Keratinocyte (primary cell): ENCODE measurements at regions not wholly inside any gene's neighbourhood (a gene's known extent, or its start where the extent isn't known, plus 50 kb on each side); places are given as distances from the start of the nearest gene placed in this dataset.

Source experiments
- DNase-seq: peaks from one replicate; pipeline ENCODE4 v3.0.0-alpha.2; 2011; ENCODE audit warnings: low read depth, missing footprints, low spot score
- FAIRE-seq: peaks from 2 replicates; lab custom pipeline; 2011; peaks lifted over from hg19 to GRCh38; lab: Jason Lieb, UNC
- H2AFZ ChIP-seq: 2 replicates; pipeline ENCODE4 v1.6.0; 2012; ENCODE audit warnings: low read length, control low read depth, inconsistent platforms; ENCODE audit not compliant: control insufficient read depth
- H3K27ac ChIP-seq: 2 replicates; pipeline ENCODE4 v1.5.1; 2011; ENCODE audit warnings: low read length; ENCODE audit not compliant: control insufficient read depth, insufficient read depth
- H3K27me3 ChIP-seq: 3 replicates; pipeline ENCODE4 v1.6.0; 2011; ENCODE audit warnings: low read length; ENCODE audit not compliant: control insufficient read depth, insufficient read depth; ENCODE audit errors: extremely low read depth
- H3K36me3 ChIP-seq, 2 experiments: 2 replicates in 1 of 2; 3 replicates in 1 of 2; pipeline ENCODE4 v1.5.1; 2011; ENCODE audit warnings: low read length in 2 of 2, mild to moderate bottlenecking in 1 of 2; ENCODE audit not compliant: control insufficient read depth in 2 of 2, insufficient read depth in 2 of 2; ENCODE audit errors: extremely low read depth in 1 of 2
- H3K4me1 ChIP-seq: 3 replicates; pipeline ENCODE4 v1.5.1; 2011; ENCODE audit warnings: low read length; ENCODE audit not compliant: control insufficient read depth, insufficient read depth; ENCODE audit errors: extremely low read depth
- H3K4me2 ChIP-seq: 3 replicates; pipeline ENCODE4 v1.6.0; 2011; ENCODE audit warnings: low read depth, low read length; ENCODE audit not compliant: control insufficient read depth, insufficient read depth; ENCODE audit errors: extremely low read depth
- H3K4me3 ChIP-seq, 3 experiments: fragments of 200-600 bp in 1 of 3; sonication (generic) in 1 of 3; 2 replicates in 2 of 3; 3 replicates in 1 of 3; pipeline ENCODE4 v1.5.1; 2011 to 2016; ENCODE audit warnings: low read length in 3 of 3, mild to moderate bottlenecking in 3 of 3, control low read depth in 2 of 3, inconsistent platforms in 1 of 3, low read depth in 1 of 3, mixed read lengths in 1 of 3, mixed run types in 1 of 3, moderate library complexity in 1 of 3; ENCODE audit not compliant: control insufficient read depth in 2 of 3, insufficient read depth in 2 of 3; ENCODE audit errors: extremely low read depth in 1 of 3
- H3K79me2 ChIP-seq: 2 replicates; pipeline ENCODE4 v1.6.0; 2012; ENCODE audit warnings: low read length; ENCODE audit not compliant: control insufficient read depth, insufficient read depth
- H3K9ac ChIP-seq: 3 replicates; pipeline ENCODE4 v1.6.0; 2011; ENCODE audit warnings: low read length; ENCODE audit not compliant: control insufficient read depth, insufficient read depth; ENCODE audit errors: extremely low read depth
- H3K9me1 ChIP-seq: 3 replicates; pipeline ENCODE4 v1.6.0; 2011; ENCODE audit warnings: low read length; ENCODE audit not compliant: control insufficient read depth, insufficient read depth; ENCODE audit errors: extremely low read depth
- H3K9me3 ChIP-seq: 2 replicates; pipeline ENCODE4 v1.5.1; 2012; ENCODE audit warnings: low read depth, low read length; ENCODE audit not compliant: control insufficient read depth
- H4K20me1 ChIP-seq: 3 replicates; pipeline ENCODE4 v1.6.0; 2011; ENCODE audit warnings: low read length; ENCODE audit not compliant: control insufficient read depth, insufficient read depth; ENCODE audit errors: extremely low read depth
- EZH2 ChIP-seq: IDR thresholded peaks from one replicate; pipeline ENCODE4 v1.6.1; 2012; ENCODE audit warnings: inconsistent platforms, mild to moderate bottlenecking, low read length, moderate library complexity
- dilution Hi-C: fragments of 300-500 bp; cut with MboI; formaldehyde crosslinking; loops from one replicate; pipeline ENCODE4 v1.7.0; 2020; ENCODE audit warnings: low sequenced_read_pairs; ENCODE audit not compliant: extremely low pct_ligation_motif_present
- TF ChIP-seq, protein P1 (sequence below), 3 experiments: IDR thresholded peaks in 1 of 3; conservative IDR thresholded peaks in 1 of 3; optimal IDR thresholded peaks in 1 of 3; 2 replicates in 2 of 3; 3 replicates in 1 of 3; pipeline versions ENCODE3 to v1.5.1; 2011; ENCODE audit warnings: low read length in 3 of 3, mild to moderate bottlenecking in 3 of 3, moderate library complexity in 2 of 3, control low read depth in 1 of 3, inconsistent platforms in 1 of 3; ENCODE audit not compliant: insufficient read depth in 2 of 3; ENCODE audit errors: extremely low read depth in 1 of 3

DNA sequence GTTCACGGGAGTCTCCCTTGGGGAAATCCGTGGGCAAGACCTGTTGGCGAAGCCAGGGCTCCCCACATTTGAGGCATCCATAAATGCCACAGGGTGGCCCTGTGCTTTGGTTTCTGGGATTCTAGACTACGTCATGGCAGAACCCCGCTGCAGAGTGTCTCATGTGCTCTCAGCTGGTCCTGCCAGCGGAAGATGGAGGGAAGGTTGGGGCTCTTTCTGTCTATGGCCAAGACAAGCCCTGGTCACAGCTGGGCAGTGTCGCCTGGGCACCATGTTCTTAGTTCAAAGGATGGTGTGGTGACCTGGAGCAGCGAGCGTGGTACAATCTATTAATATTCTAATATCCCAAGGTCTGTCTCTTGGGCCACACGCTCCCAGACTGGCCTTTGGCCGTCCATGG, 511.7 kb downstream of the TBC1D22A start:
- Histone ChIP-seq H3K79me2 (no peaks in the 10 kb centered on the region), H3K4me3 (no peak overlapping the region), H2AFZ (no peak overlapping the region), H4K20me1 (no peaks in the 10 kb centered on the region), H3K27ac (no peak overlapping the region), H3K9me1 (no peaks in the 10 kb centered on the region), H3K9ac (no peak overlapping the region), H3K9me3 (no peaks in the 10 kb centered on the region), H3K4me1 (no peaks in the 10 kb centered on the region), H3K4me2 (no peak overlapping the region), H3K36me3 (no peaks in the 10 kb centered on the region), H3K27me3 (peaks cover 7% of the 10 kb centered on the region)
- no peak for FAIRE-seq
- dilution Hi-C loops, result no loop called here
- TF ChIP-seq EZH2, result no peak
- TF ChIP-seq, protein P1, sequence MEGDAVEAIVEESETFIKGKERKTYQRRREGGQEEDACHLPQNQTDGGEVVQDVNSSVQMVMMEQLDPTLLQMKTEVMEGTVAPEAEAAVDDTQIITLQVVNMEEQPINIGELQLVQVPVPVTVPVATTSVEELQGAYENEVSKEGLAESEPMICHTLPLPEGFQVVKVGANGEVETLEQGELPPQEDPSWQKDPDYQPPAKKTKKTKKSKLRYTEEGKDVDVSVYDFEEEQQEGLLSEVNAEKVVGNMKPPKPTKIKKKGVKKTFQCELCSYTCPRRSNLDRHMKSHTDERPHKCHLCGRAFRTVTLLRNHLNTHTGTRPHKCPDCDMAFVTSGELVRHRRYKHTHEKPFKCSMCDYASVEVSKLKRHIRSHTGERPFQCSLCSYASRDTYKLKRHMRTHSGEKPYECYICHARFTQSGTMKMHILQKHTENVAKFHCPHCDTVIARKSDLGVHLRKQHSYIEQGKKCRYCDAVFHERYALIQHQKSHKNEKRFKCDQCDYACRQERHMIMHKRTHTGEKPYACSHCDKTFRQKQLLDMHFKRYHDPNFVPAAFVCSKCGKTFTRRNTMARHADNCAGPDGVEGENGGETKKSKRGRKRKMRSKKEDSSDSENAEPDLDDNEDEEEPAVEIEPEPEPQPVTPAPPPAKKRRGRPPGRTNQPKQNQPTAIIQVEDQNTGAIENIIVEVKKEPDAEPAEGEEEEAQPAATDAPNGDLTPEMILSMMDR (optimal IDR thresholded peaks at IDR 0.05 in 1 of 3, IDR thresholded peaks at IDR 0.05 in 1 of 3, conservative IDR thresholded peaks at IDR 0.05 in 1 of 3; ENCODE audit: extremely low read depth in 1 of 3, insufficient read depth in 2 of 3, low read length in 3 of 3), result no peak
- no peak for DNase-seq

DNA sequence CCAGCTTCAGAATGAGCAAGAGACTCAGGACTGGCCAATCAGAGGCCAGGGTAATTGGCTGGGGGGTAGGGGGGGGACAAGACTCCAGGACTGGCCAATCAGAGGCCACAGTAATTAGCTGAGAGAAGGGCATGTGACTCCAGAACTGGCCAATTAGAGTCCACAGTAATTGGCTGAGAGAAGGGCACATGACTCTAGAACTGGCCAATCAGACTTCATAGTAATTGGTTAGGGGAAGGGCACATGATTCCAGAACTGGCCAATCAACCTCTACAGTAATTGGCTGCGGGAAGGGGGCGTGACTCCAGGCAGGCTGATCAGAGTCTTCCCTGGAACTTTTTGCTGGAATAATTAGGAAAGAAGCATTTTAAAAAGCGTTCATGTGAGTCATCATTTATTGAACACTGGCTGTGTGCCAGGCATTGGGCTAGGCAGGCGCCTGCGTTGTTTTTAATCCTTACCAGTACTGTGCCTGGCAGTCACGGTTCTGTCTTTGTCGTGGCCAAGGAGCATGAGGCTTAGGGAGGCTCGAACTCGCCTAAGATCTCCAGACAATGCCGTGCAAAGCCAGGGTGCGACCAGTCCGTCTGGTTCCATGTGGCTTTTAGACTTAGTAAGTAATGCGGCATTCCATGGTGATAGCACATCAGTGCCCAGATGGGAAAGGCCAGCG, 508.1 kb downstream of the TBC1D22A start:
- Histone ChIP-seq H3K27ac (no peak overlapping the region), H3K4me1 (no peaks in the 10 kb centered on the region), H2AFZ (no peak overlapping the region), H3K4me2 (no peak overlapping the region), H4K20me1 (no peaks in the 10 kb centered on the region), H3K9me3 (no peaks in the 10 kb centered on the region), H3K36me3 (no peaks in the 10 kb centered on the region), H3K79me2 (no peaks in the 10 kb centered on the region), H3K4me3 (no peak overlapping the region), H3K9me1 (no peaks in the 10 kb centered on the region), H3K9ac (no peak overlapping the region), H3K27me3 (no peaks in the 10 kb centered on the region)
- FAIRE-seq (no peak), DNase-seq (no peak)
- dilution Hi-C loops, result no loop called here
- TF ChIP-seq EZH2, result no peak
- TF ChIP-seq, protein P1 (optimal IDR thresholded peaks at IDR 0.05 in 1 of 3, IDR thresholded peaks at IDR 0.05 in 1 of 3, conservative IDR thresholded peaks at IDR 0.05 in 1 of 3; ENCODE audit: extremely low read depth in 1 of 3, insufficient read depth in 2 of 3, low read length in 3 of 3), result no peak
